D721Med (cell line): ENCODE measurements at regions not wholly inside any gene's neighbourhood (a gene's known extent, or its start where the extent isn't known, plus 50 kb on each side); places are given as distances from the start of the nearest gene placed in this dataset.

Experiments used
- DNase-seq: peaks from one replicate; pipeline ENCODE4 v3.0.0; 2011; ENCODE audit warnings: low spot score; ENCODE audit not compliant: insufficient read length
- FAIRE-seq: peaks from 2 replicates; lab custom pipeline; 2011; peaks lifted over from hg19 to GRCh38; lab: Jason Lieb, UNC
- CTCF ChIP-seq: IDR thresholded peaks from 2 replicates; pipeline ENCODE4 v1.5.1; 2012; ENCODE audit warnings: mild to moderate bottlenecking, control low read depth; ENCODE audit not compliant: insufficient read depth; ENCODE audit errors: missing control alignments

- FAIRE-seq (no peak), DNase-seq (no peak)
- no peak for TF ChIP-seq CTCF
Observed at GRCh38 chr2:215754546-215754945, 258.8 kb downstream of the MREG start.

DNA sequence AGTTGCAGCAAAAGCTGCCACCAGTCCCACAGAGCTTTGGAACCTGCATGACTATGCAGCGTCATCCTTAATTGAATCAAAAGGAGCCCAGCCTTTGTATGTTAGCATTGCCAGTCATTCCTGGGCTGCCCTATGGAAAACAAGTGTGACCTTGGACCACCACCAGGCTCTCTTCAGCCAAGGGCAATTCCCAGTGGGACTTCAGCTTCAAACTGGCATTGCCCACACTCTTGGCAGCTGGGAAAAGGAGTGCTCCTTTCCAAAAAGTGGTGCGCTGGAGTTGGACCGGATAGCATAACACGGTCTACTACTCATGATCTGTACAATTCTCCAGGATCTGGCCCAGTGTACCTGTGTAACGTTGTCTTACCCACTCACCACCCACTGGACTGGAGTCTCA is 259.5 kb downstream of the MREG start:
- FAIRE-seq (no peak), DNase-seq (no peak)
- no peak for TF ChIP-seq CTCF

DNA sequence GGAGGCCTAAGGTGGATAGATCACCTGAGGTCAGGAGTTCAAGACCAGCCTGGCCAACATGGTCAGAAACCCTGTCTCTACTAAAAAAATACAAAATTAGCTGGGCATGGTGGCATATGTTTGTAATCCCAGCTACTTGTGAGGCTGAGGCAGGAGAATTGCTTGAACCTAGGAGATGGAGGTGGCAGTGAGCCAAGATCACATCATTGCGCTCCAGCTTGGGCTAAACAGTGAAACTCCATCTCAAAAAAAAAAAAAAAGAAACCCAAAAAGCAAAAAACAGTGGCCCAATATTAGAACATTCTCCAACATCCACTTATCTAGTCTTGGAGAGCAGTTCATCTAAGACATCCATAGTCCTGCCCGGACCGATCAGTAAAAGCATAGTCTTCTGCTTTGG is 260.4 kb downstream of the MREG start:
- TF ChIP-seq CTCF, result no peak
- no peak for FAIRE-seq
- DNase-seq, result no peak

DNA sequence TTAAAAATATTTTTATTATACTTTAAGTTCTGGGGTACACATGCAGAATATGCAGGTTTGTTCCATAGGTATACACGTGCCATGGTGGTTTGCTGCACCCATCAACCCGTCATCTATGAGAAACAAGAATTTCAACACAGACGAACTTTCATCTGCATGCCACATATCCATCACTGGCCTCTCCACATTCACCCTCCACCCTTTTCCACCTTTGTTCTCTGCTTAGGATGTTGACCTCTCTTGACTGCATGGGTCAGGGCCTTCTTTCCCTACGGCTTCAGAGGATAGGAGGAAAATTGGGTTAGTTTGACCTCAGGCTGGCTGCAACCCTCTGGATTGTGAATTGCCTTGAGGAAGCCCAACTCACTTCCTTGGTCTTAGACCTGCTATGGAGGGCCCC is 260.9 kb downstream of the MREG start:
- no peak for TF ChIP-seq CTCF
- DNase-seq (no peak), FAIRE-seq (no peak)

DNA sequence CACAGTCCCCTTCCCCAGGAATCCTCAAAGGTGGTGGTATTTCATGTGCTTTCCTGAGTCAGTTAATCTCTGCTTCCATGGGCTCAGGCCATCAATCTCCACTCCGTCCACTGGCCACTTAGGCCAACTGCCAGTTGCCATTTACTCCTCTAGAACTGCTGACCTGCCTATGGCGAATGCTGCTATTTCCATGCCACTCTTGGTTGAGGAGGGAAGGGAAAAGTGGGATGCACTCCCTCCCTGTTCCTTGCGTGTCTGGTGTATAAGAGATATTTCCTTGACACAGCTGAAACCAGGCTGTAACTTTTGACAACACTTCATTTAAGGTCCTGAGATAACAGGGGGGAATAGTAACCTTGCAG is 261.5 kb downstream of the MREG start:
- DNase-seq (no peak), FAIRE-seq (no peak)
- no peak for TF ChIP-seq CTCF

DNA sequence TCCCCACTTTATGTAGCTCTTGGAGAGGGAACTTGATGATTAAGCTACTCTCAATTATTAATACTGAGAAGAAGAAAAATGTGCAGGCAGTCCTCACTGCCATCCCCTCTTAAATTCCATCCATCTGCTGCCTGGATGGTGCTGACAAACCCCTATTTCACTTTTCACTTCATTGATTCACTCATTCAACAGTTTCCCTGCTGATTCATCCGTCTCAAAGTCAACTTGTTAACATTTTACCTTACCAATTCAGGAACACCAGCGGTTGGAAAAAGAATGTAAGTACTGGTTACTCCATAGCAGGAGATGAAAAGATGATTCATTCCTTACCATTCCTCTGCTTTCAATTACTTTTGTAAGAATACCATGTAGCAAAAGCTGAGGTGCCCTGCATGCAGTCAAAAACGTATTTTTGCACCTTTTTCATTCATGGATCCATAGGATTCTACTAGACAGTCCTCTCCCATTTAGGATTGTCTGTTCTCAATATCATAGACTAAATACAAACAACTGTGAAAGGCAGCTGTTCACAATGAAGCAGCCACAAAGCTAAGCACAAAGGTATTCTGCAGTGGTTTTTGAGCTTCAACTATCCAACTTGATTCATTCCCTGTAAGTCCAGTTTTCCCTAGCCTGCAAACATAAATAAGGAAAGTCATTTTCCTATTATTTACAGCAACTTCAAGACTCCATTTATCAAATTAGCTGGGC is 262.0 kb downstream of the MREG start:
- no peak for FAIRE-seq
- TF ChIP-seq CTCF, result no peak

DNA sequence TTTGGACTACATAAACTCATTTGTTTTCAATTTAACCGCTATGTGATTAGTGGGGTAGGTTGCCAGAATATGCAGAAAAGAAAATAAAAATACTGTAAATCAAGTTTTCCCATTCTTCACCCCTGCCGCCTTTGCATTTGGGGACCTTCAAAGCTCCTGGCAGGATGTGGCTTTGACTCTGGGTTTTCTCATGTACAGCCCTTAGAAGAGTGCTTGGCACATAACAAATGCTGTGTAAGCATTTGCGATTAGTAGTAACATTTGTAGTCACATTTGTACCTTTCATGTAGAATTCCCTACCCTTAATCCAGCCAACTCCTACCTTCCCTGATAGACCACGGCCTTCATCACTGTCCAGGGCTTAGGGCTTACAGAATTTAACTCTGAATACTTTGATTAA is 262.6 kb downstream of the MREG start:
- FAIRE-seq (no peak), DNase-seq (no peak)
- TF ChIP-seq CTCF, result no peak

More for the DNA sequence above, 262.0 kb downstream of the MREG start:
- DNase-seq, result no peak
